ENCODE measurements at regions not wholly inside any gene's neighbourhood (a gene's known extent, or its start where the extent isn't known, plus 50 kb on each side); places are given as distances from the start of the nearest gene placed in this dataset.

GRCh38 chr3:140827894-140828293, 113.7 kb upstream of the SLC25A36 start:
- no peak for TF ChIP-seq CTCF (IDR thresholded peaks at IDR 0.05; ENCODE audit: control extremely low read depth, extremely low read depth, low read depth, missing control alignments)
- ChIA-PET POLR2A (no interaction called here), CTCF (no interaction called here)
- no peak for DNase-seq (ENCODE audit: extremely low spot score)

DNA sequence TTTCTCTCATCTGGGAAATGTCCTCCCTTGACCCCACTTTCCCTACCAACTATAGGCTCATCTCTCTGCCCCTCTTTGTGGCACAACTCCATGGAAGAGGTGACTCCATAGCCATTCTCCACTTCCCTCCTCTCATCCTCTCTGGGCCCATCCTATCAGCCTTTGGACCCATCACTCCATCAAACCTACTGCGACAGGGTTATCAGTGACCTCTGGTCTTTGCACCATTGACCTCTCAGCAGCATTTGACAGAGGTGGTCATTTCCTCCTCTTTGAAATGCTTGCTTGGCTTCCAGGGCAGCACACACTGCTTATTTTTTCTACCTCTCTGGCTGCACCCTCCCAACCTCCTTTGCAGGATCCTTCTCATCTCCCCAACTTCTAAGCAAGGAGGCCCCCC, 113.1 kb upstream of the SLC25A36 start:
- ChIA-PET POLR2A (no interaction called here), CTCF (no interaction called here)
- DNase-seq (ENCODE audit: extremely low spot score): no peak
- no peak for TF ChIP-seq CTCF (IDR thresholded peaks at IDR 0.05; ENCODE audit: control extremely low read depth, extremely low read depth, low read depth, missing control alignments)

DNA sequence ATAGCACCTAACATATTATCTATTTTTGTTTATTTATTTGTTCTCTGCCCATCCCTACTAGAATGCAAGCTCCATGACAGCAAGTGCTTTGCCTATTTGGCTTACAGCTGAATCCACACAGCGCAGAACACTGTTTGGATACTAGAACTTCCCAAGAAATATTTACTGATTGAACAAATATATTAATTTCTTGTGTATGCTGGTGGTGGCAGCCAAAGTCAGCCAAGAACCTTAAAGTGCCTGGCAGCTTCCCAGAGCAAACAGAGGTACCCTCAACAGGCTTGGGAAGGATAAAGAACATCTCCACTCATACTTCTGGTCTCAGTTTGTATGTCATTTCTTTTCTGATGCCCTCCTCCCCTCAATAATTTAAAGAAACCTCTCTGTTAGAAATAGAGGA, 111.8 kb upstream of the SLC25A36 start:
- DNase-seq (ENCODE audit: extremely low spot score): no peak
- POLR2A ChIA-PET: no interaction called here
- CTCF ChIA-PET: no interaction called here
- TF ChIP-seq CTCF (IDR thresholded peaks at IDR 0.05; ENCODE audit: control extremely low read depth, extremely low read depth, low read depth, missing control alignments): no peak

DNA sequence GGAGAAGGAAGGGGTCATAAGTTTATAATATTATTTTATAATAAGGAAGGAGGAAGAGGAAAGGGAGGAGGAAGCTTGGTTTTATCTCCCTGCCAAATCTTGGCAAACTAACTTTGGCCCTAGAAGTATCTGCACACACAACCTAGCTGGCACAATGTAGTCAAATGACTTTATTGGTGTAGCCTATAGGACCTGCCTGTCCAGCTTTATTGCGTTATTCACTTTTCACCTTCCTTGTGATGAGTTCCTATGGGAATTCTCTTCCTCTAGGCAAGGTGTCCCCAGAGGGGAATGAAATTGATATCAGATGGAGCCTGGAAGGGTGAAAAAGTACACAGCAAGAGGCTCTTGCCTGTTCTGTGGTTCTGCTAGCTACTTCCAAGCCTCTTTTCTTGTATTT, 111.2 kb upstream of the SLC25A36 start:
- ChIA-PET POLR2A (no interaction called here), CTCF (no interaction called here)
- no peak for DNase-seq (ENCODE audit: extremely low spot score)
- no peak for TF ChIP-seq CTCF (IDR thresholded peaks at IDR 0.05; ENCODE audit: control extremely low read depth, extremely low read depth, low read depth, missing control alignments)

DNA sequence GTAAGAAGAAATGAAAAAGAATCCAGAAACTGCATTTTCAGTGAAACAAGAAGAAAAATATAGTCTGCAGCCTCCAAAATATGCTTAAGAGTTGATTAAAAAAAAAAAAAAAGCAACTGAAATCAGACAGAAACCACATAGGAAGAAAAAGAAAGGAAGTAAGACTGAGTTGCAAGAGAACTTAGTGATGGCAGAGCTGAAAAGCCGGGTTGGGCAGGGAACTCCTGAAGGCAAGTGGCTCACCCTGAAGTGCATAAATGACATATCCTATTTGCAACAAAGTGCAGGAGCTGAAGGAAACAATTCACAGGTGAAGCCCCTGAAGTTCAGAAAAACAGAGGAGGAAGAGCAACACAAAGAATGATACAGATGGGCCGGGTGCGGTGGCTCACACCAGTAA, 108.8 kb upstream of the SLC25A36 start:
- peak; percentile 43 for DNase-seq (ENCODE audit: extremely low spot score)
- CTCF ChIA-PET: no interaction called here
- POLR2A ChIA-PET: no interaction called here
- TF ChIP-seq CTCF (IDR thresholded peaks at IDR 0.05; ENCODE audit: control extremely low read depth, extremely low read depth, low read depth, missing control alignments): no peak

DNA sequence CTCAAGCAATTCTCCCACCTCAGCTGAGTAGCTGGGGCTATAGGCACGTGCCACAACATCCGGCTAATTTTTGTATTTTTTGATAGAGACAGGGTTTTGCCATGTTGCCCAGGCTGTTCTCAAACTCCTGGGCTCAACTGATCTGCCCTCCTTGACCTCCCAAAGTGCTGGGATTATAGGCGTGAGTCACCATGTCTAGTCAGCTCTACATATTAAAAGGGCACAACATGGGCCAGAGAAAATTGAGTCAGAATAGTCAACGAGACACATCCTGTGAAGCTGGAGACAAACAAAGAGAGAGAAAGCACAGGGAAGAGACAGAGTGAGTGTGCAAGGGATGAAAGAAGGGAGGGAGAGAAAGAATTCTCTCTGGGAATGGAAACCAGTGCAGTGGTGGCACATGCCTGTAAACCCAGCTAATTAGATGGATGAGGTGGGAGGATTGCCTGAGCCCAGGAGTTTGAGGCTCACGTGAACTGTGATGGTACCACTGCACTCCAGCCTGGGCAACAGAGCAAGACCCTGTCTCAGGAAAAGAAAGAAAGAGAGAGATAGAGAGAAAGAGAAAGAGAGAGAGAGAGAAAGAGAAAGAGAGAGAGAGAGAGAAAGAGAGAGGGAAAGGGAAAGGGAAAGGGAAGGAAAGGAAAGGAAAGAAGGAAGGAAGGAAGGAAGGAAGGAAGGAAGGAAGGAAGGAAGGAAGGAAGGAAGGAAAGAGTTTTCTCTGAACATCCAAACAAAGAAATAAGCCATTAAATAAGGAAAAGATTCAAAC, 107.2 kb upstream of the SLC25A36 start:
- CTCF ChIA-PET: interaction anchor here (1.3 to 1.6 kb wide), 2 partner anchors 9 to 66 kb away, joined by 3 to 4 read pairs; no protein-coding TSS in a partner anchor
- no peak for TF ChIP-seq CTCF (IDR thresholded peaks at IDR 0.05; ENCODE audit: control extremely low read depth, extremely low read depth, low read depth, missing control alignments)
- POLR2A ChIA-PET: no interaction called here
- no peak for DNase-seq (ENCODE audit: extremely low spot score)
